Activated naive CD4-positive, alpha-beta T cell treated with anti-CD3 and anti-CD28 coated beads, Interleukin-2, amount 50 U/mL, for 72 hours (primary cell): ENCODE measurements at regions not wholly inside any gene's neighbourhood (a gene's known extent, or its start where the extent isn't known, plus 50 kb on each side); places are given as distances from the start of the nearest gene placed in this dataset.
"Not testable (repeated sequence)": the region's sequence is repeated elsewhere in the genome, so short reads cannot be mapped to it uniquely, and the experiment has no call there.

Source experiments
- ATAC-seq, 2 donors: fragments of 150-1000 bp; cut with Tn5 transposase; 2 replicates each; pipeline ENCODE4 v1.10.0; 2021; ENCODE audit warnings: mild to moderate bottlenecking in 2 of 2, moderate library complexity in 2 of 2
- DNase-seq, 2 donors: peaks; one replicate each; pipeline ENCODE4 v3.0.0; 2021 to 2022; ENCODE audit warnings: low spot score in 2 of 2
- H3K27ac Mint-ChIP-seq, 2 donors: one replicate each; pipeline ENCODE4 v1.8.0; 2022; ENCODE audit warnings: mild to moderate bottlenecking in 2 of 2, mixed read lengths in 2 of 2
- H3K36me3 Mint-ChIP-seq, 2 donors: one replicate each; pipeline ENCODE4 v1.8.0; 2022; ENCODE audit warnings: mixed read lengths in 2 of 2
- H3K9me3 Mint-ChIP-seq, 2 donors: one replicate each; pipeline ENCODE4 v1.8.0; 2022; ENCODE audit warnings: mixed read lengths in 2 of 2

DNA sequence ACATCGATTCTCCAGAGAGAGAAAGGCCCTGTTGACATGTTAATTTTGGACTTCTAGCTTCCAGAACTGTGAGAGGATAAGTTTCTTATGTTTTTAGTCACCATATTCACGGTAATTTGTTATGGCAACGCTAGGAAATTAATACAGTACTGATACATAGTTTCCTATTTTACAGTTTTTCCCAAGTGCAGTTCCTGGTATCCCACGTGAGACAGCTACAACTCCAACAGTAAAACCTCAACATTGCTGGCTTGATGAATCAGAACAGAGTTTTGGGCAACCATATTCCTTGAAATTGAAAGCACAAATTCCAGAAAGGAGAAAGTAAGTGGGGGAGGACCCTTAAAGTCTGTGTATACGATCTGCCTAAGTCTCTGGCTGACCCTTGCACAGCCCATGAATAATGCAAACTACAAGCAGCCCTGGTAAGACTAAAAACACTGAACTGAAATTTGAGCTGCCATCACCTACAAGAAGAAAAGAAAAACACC is 505.1 kb upstream of the NRSN1 start:
- Mint-ChIP-seq H3K9me3 (peaks cover 14 to 18% of the 10 kb centered on the region in 2 donors), H3K27ac (no peak overlapping the region), H3K36me3 (no peaks in the 10 kb centered on the region)
- ATAC-seq, result no peak
- DNase-seq, result no peak

DNA sequence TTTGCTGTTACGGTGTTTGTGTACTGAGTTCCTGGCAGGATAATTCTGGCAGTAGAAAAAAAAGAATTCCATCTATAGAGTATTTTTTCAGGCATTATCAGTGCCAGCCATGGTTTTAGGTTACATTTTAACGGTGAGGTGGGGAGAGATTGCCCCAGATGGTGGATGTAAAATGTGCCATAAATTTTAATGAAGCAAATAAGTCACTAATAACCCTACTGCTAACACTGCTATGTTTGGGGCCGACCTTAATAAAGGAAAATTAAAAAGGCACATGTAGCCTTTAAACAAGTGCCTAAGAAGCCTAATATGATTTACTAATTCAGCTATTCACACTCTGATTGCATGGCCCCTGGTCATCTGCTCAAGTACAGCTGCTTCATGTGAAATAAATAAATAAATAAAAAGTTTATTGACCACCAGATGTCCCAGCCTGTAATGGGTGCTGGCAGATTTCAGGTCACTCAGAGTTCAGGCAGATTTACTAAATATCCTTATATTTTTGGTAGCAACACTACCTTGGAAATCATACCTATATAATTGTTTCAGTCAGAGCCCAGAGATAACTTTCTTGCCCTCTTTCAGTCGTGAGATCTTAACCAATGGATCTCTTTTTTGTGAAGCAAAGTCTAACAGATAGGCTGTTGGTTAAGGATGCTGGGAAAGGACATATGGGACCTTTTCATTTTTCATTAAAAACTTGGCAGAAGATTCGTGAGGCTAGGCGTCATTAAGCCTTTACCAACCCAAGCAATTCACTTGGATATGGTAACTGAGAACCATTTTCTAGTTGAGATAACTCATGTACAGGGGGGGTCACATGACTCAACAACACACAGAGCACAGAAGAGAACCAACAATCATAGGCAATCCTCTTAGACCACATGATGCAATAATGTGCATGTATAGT is 495.0 kb upstream of the NRSN1 start:
- H3K36me3 Mint-ChIP-seq, result no peaks in the 10 kb centered on the region
- ATAC-seq (no peak), DNase-seq (no peak)
- peaks cover under 1 to 3% of the 10 kb centered on the region in 2 donors for H3K9me3 Mint-ChIP-seq
- H3K27ac Mint-ChIP-seq, result no peak overlapping the region

DNA sequence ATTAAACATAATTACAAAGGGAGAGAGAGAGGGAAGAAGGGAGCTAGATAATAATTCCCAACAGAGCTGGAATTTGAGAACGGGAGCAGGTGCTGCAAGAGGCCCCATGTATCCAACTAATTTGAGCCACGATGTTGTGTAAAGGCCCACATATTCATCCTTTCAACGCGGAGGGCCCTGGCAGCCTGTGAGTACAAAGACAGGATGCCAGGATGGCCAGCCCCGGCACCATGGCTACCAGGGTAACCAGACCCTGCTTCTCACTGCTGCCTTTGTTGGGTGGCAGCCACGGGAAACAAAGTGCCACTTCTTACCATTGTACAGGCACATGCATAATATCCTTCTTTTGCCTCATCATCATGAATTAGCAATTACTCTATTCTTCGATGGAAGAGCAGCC is 492.0 kb upstream of the NRSN1 start:
- ATAC-seq (no peak), DNase-seq (no peak)
- no peak overlapping the region for H3K27ac Mint-ChIP-seq
- H3K36me3 Mint-ChIP-seq, result no peaks in the 10 kb centered on the region
- no peaks in the 10 kb centered on the region for H3K9me3 Mint-ChIP-seq

DNA sequence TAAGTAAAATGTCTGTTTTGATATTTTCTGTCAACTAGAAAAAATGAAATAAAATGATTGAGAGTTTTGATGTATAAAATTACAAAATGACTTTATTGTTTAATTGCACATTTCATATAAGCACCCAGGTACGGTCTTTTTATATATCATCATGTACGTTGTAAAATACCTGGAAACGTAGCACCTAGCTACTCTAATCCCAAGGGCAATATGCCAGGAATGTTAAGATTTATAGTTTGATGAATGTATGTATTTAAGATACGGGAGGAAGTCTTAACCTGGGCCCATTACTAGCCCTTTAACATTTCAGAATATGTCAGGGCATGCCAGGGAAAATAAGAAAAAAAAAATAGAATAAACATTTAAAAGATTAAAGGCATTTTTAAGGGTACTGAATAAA is 490.9 kb upstream of the NRSN1 start:
- H3K27ac Mint-ChIP-seq, result no peak overlapping the region
- no peaks in the 10 kb centered on the region for H3K36me3 Mint-ChIP-seq
- no peak for DNase-seq

DNA sequence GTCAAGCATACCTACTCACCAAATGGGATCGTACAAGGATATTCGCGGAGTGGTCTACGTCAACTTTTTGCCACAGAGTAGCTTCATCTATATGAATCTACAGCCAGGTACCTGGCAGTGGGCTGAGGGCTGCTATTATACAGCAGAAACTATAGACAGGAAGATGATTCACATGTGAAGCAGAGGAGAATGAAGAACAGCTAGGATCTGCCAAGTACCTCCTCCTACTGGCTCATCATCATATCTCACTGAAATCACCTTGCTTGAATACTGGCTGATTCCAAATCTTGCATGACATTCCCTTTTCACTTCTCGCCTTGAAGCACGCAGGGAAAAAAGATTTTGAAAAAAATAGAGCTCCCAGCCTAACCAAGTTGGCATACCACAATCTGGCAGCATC is 488.7 kb upstream of the NRSN1 start:
- H3K27ac Mint-ChIP-seq, result no peak overlapping the region
- H3K36me3 Mint-ChIP-seq, result no peaks in the 10 kb centered on the region
- DNase-seq (no peak), ATAC-seq (no peak)
- peaks cover 0 to 5% of the 10 kb centered on the region in 2 donors for H3K9me3 Mint-ChIP-seq

More for the DNA sequence above, 490.9 kb upstream of the NRSN1 start:
- ATAC-seq, result no peak
- peaks cover 0 to 5% of the 10 kb centered on the region in 2 donors for H3K9me3 Mint-ChIP-seq

- DNase-seq (no peak), ATAC-seq (no peak)
- no peaks in the 10 kb centered on the region for H3K36me3 Mint-ChIP-seq
- H3K27ac Mint-ChIP-seq, result no peak overlapping the region
- peaks cover 0 to 5% of the 10 kb centered on the region in 2 donors for H3K9me3 Mint-ChIP-seq
These were observed 483.2 kb upstream of the NRSN1 start for GRCh38 chr6:23642849-23643248.

DNA sequence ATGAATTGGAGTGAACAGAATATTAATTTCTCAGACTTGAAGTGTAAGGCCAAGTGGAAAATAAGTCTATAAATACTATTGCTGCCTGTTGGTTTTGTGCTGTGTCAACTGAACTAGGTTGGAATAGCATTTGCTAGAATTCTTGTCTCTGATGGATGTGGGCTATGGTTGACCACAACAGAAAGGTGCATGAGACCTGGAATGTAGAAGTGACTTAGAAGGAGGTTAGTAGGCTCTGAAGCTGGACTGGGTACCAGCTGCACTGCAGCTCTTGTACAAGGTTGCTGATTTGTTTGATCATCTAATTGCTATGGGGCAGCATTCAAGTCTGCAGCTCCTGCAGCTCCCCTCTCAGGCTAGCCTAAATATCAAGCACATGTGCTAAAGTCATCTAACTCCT is 479.0 kb upstream of the NRSN1 start:
- H3K36me3 Mint-ChIP-seq, result no peaks in the 10 kb centered on the region
- ATAC-seq, result no peak
- no peaks in the 10 kb centered on the region for H3K9me3 Mint-ChIP-seq
- DNase-seq, result no peak
- no peak overlapping the region for H3K27ac Mint-ChIP-seq

GRCh38 chr6:23650676-23651075 is 475.3 kb upstream of the NRSN1 start:
- no peak for ATAC-seq
- H3K27ac Mint-ChIP-seq, result no peak overlapping the region
- DNase-seq, result no peak
- H3K36me3 Mint-ChIP-seq, result no peaks in the 10 kb centered on the region
- no peaks in the 10 kb centered on the region for H3K9me3 Mint-ChIP-seq

- Mint-ChIP-seq H3K36me3 (no peaks in the 10 kb centered on the region), H3K9me3 (no peaks in the 10 kb centered on the region), H3K27ac (no peak overlapping the region)
- no peak for ATAC-seq
- DNase-seq, result no peak
These were observed 471.3 kb upstream of the NRSN1 start for GRCh38 chr6:23654745-23655144.

DNA sequence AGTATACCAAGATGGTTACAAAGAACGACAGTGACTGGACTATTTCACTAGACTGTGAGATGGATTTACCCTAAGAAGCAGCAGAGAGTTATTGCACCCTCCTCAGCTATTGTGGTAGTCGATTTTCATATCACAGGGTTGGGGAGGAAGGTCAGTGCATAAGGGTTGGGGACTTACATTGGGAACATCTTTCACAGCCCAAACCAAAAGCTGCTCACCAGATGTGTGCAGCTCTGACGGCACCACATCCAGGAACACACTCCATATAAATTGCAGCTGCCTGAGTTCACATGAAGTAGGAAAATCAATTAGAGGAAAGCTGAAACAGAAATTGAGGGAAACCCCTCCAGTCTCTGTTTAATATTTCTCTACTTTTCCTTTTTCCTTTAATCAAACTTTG is 470.5 kb upstream of the NRSN1 start:
- ATAC-seq, result no peak
- Mint-ChIP-seq H3K9me3 (no peaks in the 10 kb centered on the region), H3K27ac (no peak overlapping the region), H3K36me3 (no peaks in the 10 kb centered on the region)
- no peak for DNase-seq

DNA sequence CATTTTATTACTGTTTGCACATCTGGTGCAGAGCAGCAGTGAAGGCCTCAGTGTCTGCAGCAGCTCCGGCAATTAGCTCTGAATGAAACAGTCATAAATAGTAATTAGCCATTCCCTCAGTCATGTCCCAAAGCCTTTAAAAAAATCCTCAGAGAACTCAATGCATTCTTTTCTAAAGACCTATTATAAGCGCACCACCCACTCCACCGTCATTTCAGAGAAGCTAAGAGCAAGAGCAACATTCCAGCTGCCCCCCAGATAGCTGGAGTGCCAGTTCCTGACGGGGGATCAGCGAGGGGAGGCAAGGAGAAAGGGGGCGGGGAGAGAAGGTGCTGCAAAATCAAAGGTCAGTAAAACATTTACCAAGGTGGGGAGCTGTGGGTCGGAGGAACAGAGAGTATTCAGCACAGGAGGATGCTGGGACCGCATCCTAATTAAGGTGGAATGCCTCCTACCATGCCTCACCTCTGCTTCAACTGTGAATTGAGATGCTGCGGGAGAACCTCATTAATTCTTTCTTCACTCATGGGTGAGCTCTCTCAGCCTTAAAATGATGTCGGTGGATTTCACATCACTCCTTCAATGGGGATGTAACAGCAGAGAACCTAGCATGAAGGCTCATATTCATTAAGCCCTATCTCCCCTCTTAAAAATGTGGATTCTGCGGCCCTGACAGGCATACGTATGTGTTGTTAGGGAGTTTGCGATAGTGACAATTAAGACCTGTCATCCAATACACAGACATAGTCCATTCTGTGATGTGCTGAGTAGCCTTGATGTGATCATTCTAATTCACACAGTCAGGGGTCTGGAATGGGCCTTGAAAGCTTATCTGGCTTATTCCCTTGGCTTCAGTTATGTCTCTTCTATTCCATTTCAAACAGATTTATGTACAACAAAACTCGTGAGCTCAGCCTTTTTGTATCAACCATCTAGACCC is 469.5 kb upstream of the NRSN1 start:
- DNase-seq, result no peak
- no peak for ATAC-seq
- no peaks in the 10 kb centered on the region for H3K9me3 Mint-ChIP-seq
- H3K36me3 Mint-ChIP-seq, result no peaks in the 10 kb centered on the region
- H3K27ac Mint-ChIP-seq, result no peak overlapping the region

DNA sequence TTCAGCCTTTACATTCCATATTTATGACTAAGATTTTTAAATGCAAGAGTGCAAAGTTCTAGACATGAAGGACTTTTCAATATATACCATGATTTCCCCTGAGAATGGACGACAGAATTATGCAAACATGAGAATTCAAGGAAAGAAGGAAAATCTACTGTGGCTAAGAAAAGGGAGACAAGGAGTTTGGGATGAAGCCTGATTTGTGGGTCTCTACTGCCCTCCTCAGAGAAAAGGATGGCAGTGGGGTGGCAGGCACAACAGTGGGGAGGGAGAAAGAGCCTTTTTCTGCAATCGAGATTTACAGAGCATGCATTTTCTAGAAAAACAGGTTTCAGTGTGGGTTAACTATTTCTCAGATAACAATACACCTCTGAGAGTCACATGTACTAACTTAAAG is 466.9 kb upstream of the NRSN1 start:
- no peak for ATAC-seq
- H3K36me3 Mint-ChIP-seq, result no peaks in the 10 kb centered on the region
- no peak for DNase-seq
- peaks cover 2% of the 10 kb centered on the region in 2 donors for H3K9me3 Mint-ChIP-seq
- H3K27ac Mint-ChIP-seq, result no peak overlapping the region

- no peak overlapping the region for H3K27ac Mint-ChIP-seq
- H3K36me3 Mint-ChIP-seq, result no peaks in the 10 kb centered on the region
- ATAC-seq (no peak), DNase-seq (no peak)
- H3K9me3 Mint-ChIP-seq, result peaks cover 11 to 13% of the 10 kb centered on the region in 2 donors
These were observed 464.5 kb upstream of the NRSN1 start for GRCh38 chr6:23661549-23661948.

DNA sequence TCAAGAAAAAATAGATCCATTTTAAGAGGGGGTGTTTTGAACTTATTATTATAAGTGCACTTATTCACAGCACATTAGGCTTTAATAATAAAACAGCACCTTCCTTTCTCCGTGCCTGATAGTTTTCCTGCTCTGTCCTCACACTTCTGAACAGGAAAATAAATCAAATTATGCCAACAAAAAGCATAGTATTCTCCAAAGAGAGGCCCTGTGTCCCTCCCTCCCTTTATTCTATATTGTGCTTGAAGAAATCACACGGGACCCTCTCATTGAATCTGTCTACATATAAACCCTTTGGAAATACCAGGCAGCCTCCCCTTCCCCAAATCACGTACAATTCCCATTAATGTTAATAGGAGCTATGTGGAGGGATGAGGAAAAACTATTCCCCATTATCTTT is 462.9 kb upstream of the NRSN1 start:
- Mint-ChIP-seq H3K36me3 (no peaks in the 10 kb centered on the region), H3K9me3 (peaks cover 14 to 17% of the 10 kb centered on the region in 2 donors), H3K27ac (no peak overlapping the region)
- ATAC-seq (no peak), DNase-seq (no peak)

GRCh38 chr6:23663652-23664051 is 462.4 kb upstream of the NRSN1 start:
- no peaks in the 10 kb centered on the region for H3K36me3 Mint-ChIP-seq
- H3K27ac Mint-ChIP-seq, result no peak overlapping the region
- DNase-seq (no peak), ATAC-seq (no peak)
- peaks cover 14 to 17% of the 10 kb centered on the region in 2 donors for H3K9me3 Mint-ChIP-seq

DNA sequence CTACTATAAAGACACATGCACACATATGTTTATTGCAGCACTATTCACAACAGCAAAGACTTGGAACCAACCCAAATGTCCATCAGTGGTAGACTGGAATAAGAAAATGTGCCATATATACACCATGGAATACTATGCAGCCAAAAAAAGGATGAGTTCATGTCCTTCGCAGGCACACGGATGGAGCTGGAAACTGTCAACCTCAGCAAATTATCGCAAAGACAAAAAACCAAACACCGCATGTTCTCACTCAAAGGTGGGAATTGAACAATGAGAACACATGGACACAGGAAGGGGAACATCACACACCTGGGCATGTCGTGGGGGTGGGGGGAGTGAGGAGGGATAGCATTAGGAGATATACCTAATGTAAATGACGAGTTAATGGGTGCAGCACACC is 460.1 kb upstream of the NRSN1 start:
- H3K36me3 Mint-ChIP-seq, DNase-seq, ATAC-seq, H3K27ac Mint-ChIP-seq: not testable (repeated sequence)
- peaks cover 22 to 27% of the 10 kb centered on the region in 2 donors for H3K9me3 Mint-ChIP-seq

DNA sequence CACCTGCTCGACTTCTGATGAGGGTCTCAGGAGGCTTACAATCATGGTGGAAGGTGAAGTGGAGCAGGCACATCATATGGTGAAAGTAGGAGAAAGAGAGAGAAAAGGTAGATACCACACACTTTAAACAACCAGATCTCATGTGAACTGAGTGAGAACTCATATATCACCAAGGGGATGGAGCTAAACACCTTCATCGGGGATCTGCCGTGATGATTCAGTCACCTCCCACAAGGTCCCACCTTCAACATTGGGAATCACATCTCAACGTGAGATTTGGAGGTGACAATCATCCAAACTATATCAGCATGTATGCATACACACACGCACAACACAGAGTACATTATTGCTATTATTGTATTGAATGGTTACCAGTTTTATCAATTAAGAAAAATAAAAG is 453.3 kb upstream of the NRSN1 start:
- ATAC-seq, result no peak
- no peak overlapping the region for H3K27ac Mint-ChIP-seq
- peaks cover 0 to 23% of the 10 kb centered on the region in 2 donors for H3K36me3 Mint-ChIP-seq
- H3K9me3 Mint-ChIP-seq, result peaks cover 37% of the 10 kb centered on the region in 2 donors
- DNase-seq, result no peak
